ENCODE measurements at regions not wholly inside any gene's neighbourhood (a gene's known extent, or its start where the extent isn't known, plus 50 kb on each side); places are given as distances from the start of the nearest gene placed in this dataset.

DNA sequence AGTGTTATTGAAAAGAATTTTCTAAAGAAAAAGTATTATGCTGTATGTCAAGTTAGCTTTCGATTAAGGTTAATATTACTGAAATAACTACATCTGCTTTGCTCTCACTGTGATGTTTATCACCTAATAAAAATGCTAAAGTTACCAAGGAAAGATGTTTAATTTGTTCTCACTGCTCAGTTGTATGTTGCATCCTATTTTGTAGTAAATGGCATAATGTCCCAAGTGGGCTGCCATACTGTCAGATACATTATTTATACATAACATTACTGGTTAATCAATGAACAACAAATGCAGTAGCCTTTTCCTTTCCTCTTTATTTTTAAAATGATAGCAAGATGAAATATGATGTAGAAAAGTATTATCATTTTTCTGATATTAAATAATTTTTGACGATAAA lies 226.3 kb upstream of the DACH1 start:
- TF ChIP-seq POLR2AphosphoS5 (IDR thresholded peaks at IDR 0.05; ENCODE audit: low read depth, low read length) (no peak), RFX5 (IDR thresholded peaks at IDR 0.05; ENCODE audit: low read length) (no peak), GABPA (IDR thresholded peaks at IDR 0.05; ENCODE audit: low read depth) (no peak), EZH2phosphoT487 (IDR thresholded peaks at IDR 0.05; ENCODE audit: borderline replicate concordance, low read depth) (no peak), TAF1 (IDR thresholded peaks at IDR 0.05; ENCODE audit: borderline replicate concordance, low read depth, low read length) (no peak), MEF2A (IDR thresholded peaks at IDR 0.05; ENCODE audit: borderline replicate concordance, low read depth) (no peak), SMC3 (IDR thresholded peaks at IDR 0.05; ENCODE audit: low read depth, low read length) (no peak), CHD2 (IDR thresholded peaks at IDR 0.05; ENCODE audit: low read length, partially characterized antibody) (no peak)
- TF ChIP-seq, protein P1, sequence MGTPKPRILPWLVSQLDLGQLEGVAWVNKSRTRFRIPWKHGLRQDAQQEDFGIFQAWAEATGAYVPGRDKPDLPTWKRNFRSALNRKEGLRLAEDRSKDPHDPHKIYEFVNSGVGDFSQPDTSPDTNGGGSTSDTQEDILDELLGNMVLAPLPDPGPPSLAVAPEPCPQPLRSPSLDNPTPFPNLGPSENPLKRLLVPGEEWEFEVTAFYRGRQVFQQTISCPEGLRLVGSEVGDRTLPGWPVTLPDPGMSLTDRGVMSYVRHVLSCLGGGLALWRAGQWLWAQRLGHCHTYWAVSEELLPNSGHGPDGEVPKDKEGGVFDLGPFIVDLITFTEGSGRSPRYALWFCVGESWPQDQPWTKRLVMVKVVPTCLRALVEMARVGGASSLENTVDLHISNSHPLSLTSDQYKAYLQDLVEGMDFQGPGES (IDR thresholded peaks at IDR 0.05; ENCODE audit: low read depth, low read length) = no peak
- TF ChIP-seq, protein P2, sequence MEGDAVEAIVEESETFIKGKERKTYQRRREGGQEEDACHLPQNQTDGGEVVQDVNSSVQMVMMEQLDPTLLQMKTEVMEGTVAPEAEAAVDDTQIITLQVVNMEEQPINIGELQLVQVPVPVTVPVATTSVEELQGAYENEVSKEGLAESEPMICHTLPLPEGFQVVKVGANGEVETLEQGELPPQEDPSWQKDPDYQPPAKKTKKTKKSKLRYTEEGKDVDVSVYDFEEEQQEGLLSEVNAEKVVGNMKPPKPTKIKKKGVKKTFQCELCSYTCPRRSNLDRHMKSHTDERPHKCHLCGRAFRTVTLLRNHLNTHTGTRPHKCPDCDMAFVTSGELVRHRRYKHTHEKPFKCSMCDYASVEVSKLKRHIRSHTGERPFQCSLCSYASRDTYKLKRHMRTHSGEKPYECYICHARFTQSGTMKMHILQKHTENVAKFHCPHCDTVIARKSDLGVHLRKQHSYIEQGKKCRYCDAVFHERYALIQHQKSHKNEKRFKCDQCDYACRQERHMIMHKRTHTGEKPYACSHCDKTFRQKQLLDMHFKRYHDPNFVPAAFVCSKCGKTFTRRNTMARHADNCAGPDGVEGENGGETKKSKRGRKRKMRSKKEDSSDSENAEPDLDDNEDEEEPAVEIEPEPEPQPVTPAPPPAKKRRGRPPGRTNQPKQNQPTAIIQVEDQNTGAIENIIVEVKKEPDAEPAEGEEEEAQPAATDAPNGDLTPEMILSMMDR (IDR thresholded peaks at IDR 0.05) = no peak
- TF ChIP-seq, protein P3, sequence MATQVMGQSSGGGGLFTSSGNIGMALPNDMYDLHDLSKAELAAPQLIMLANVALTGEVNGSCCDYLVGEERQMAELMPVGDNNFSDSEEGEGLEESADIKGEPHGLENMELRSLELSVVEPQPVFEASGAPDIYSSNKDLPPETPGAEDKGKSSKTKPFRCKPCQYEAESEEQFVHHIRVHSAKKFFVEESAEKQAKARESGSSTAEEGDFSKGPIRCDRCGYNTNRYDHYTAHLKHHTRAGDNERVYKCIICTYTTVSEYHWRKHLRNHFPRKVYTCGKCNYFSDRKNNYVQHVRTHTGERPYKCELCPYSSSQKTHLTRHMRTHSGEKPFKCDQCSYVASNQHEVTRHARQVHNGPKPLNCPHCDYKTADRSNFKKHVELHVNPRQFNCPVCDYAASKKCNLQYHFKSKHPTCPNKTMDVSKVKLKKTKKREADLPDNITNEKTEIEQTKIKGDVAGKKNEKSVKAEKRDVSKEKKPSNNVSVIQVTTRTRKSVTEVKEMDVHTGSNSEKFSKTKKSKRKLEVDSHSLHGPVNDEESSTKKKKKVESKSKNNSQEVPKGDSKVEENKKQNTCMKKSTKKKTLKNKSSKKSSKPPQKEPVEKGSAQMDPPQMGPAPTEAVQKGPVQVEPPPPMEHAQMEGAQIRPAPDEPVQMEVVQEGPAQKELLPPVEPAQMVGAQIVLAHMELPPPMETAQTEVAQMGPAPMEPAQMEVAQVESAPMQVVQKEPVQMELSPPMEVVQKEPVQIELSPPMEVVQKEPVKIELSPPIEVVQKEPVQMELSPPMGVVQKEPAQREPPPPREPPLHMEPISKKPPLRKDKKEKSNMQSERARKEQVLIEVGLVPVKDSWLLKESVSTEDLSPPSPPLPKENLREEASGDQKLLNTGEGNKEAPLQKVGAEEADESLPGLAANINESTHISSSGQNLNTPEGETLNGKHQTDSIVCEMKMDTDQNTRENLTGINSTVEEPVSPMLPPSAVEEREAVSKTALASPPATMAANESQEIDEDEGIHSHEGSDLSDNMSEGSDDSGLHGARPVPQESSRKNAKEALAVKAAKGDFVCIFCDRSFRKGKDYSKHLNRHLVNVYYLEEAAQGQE (IDR thresholded peaks at IDR 0.05; ENCODE audit: low read depth, low read length) = no peak
- TF ChIP-seq, protein P4, sequence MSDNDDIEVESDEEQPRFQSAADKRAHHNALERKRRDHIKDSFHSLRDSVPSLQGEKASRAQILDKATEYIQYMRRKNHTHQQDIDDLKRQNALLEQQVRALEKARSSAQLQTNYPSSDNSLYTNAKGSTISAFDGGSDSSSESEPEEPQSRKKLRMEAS (IDR thresholded peaks at IDR 0.05; ENCODE audit: low read depth) = no peak

Measured in SK-N-SH (cell line).